Stimulated activated CD8-positive, alpha-beta memory T cell treated with anti-CD3 and anti-CD28 coated beads, Interleukin-15, amount 100 ng/mL, for 4 hours (primary cell): ENCODE measurements at regions not wholly inside any gene's neighbourhood (a gene's known extent, or its start where the extent isn't known, plus 50 kb on each side); places are given as distances from the start of the nearest gene placed in this dataset.
"Not testable (repeated sequence)": the region's sequence is repeated elsewhere in the genome, so short reads cannot be mapped to it uniquely, and the experiment has no call there.

Source experiments
- DNase-seq, 2 donors: peaks; one replicate each; pipeline ENCODE4 v3.0.0-alpha.2; 2020; ENCODE audit warnings: low read depth in 2 of 2

- DNase-seq = no peak
Measured at GRCh38 chr10:83517456-83517855, 621.9 kb upstream of the GHITM start.

- no peak for DNase-seq
Measured at GRCh38 chr10:83518779-83519178, 620.5 kb upstream of the GHITM start.

GRCh38 chr10:83520386-83520785 lies 618.9 kb upstream of the GHITM start:
- not testable (repeated sequence) for DNase-seq

GRCh38 chr10:83522456-83522855 lies 616.9 kb upstream of the GHITM start:
- DNase-seq = no peak

GRCh38 chr10:83522881-83523386 lies 616.4 kb upstream of the GHITM start:
- DNase-seq = no peak

GRCh38 chr10:83527934-83528333 lies 611.4 kb upstream of the GHITM start:
- DNase-seq = no peak

- no peak for DNase-seq
Measured at GRCh38 chr10:83533290-83533689, 606.0 kb upstream of the GHITM start.

- no peak for DNase-seq
Measured at GRCh38 chr10:83536426-83536825, 602.9 kb upstream of the GHITM start.

- no peak for DNase-seq
Measured at GRCh38 chr10:83538047-83538446, 601.3 kb upstream of the GHITM start.

- no peak for DNase-seq
Measured at GRCh38 chr10:83539528-83540308, 599.6 kb upstream of the GHITM start.

- no peak for DNase-seq
Measured at GRCh38 chr10:83541046-83541445, 598.3 kb upstream of the GHITM start.

- DNase-seq = no peak
Measured at GRCh38 chr10:83542774-83543411, 596.4 kb upstream of the GHITM start.

GRCh38 chr10:83543691-83544462 lies 595.4 kb upstream of the GHITM start:
- DNase-seq = no peak

GRCh38 chr10:83545901-83546391 lies 593.4 kb upstream of the GHITM start:
- no peak for DNase-seq

- DNase-seq = not testable (repeated sequence)
Measured at GRCh38 chr10:83551190-83551589, 588.1 kb upstream of the GHITM start.

- DNase-seq = no peak
Measured at GRCh38 chr10:83553366-83553765, 585.9 kb upstream of the GHITM start.

- DNase-seq = no peak
Measured at GRCh38 chr10:83555264-83555663, 584.0 kb upstream of the GHITM start.

GRCh38 chr10:83562381-83562780 lies 576.9 kb upstream of the GHITM start:
- no peak for DNase-seq

- no peak for DNase-seq
Measured at GRCh38 chr10:83564889-83565588, 574.3 kb upstream of the GHITM start.

GRCh38 chr10:83572036-83572435 lies 567.3 kb upstream of the GHITM start:
- DNase-seq = no peak

GRCh38 chr10:83574770-83575169 lies 564.5 kb upstream of the GHITM start:
- DNase-seq = no peak

GRCh38 chr10:83577421-83577820 lies 561.9 kb upstream of the GHITM start:
- DNase-seq = no peak
